ENCODE measurements at regions not wholly inside any gene's neighbourhood (a gene's known extent, or its start where the extent isn't known, plus 50 kb on each side); places are given as distances from the start of the nearest gene placed in this dataset.

GRCh38 chr15:70575231-70576226 is 187.8 kb downstream of the UACA start:
- Histone ChIP-seq H2BK5ac (ENCODE audit: low read depth, low read length) (no peak overlapping the region), H3K27ac (ENCODE audit: low read depth, low read length) (no peak overlapping the region), H2BK15ac (ENCODE audit: low read length) (no peak overlapping the region), H3K18ac (ENCODE audit: extremely low read depth, low read length) (no peak overlapping the region), H3K23ac (ENCODE audit: insufficient read length) (no peak overlapping the region), H3K14ac (ENCODE audit: insufficient read length) (no peak overlapping the region), H3K9ac (replicated peaks in 1 of 4; ENCODE audit: extremely low read depth in 1 of 4, low read depth in 3 of 4, low read length in 3 of 4) (no peak overlapping the region), H4K20me1 (replicated peaks in 1 of 2; ENCODE audit: control insufficient read depth in 1 of 2, insufficient read depth in 2 of 2, low read length in 2 of 2) (no peaks in the 10 kb centered on the region), H3K79me1 (ENCODE audit: low read depth, low read length) (no peaks in the 10 kb centered on the region), H3K56ac (replicated peaks; ENCODE audit: insufficient read length, low read depth, low read length) (no peak overlapping the region), H3K36me3 (ENCODE audit: control insufficient read depth in 2 of 4, insufficient read depth in 4 of 4, low read length in 3 of 4) (no peaks in the 10 kb centered on the region), H3K9me3 (ENCODE audit: insufficient read depth in 2 of 2, low read depth in 1 of 2, low read length in 1 of 2) (peaks cover 0 to 5% of the 10 kb centered on the region in 2 experiments; a peak in 1 of 4 replicates), H2BK120ac (replicated peaks; ENCODE audit: low read depth, low read length) (no peak overlapping the region), H2AFZ (ENCODE audit: low read length) (no peak overlapping the region), H3K4ac (replicated peaks; ENCODE audit: insufficient read length, low read depth, low read length) (no peak overlapping the region), H4K8ac (ENCODE audit: extremely low read depth, insufficient read depth, low read length) (no peak overlapping the region), H4K5ac (ENCODE audit: insufficient read length, low read depth, low read length) (no peak overlapping the region), H3K27me3 (replicated peaks in 1 of 4; ENCODE audit: control insufficient read depth in 3 of 4, extremely low read depth in 1 of 4, insufficient read depth in 3 of 4, low read length in 3 of 4) (0 out of 7 replicates have a peak, but pooled peaks cover 0 to 2% (median 0%) of the 10 kb centered on the region in 4 experiments), H2AK5ac (ENCODE audit: low read depth, low read length) (no peak overlapping the region), H2BK12ac (ENCODE audit: low read depth, low read length) (no peak overlapping the region), H3K4me3 (ENCODE audit: extremely low read depth in 1 of 4, insufficient read depth in 2 of 4, low read depth in 3 of 4, low read length in 4 of 4) (no peak overlapping the region), H4K91ac (replicated peaks; ENCODE audit: insufficient read length, low read length) (no peak overlapping the region), H3K23me2 (ENCODE audit: low read depth, low read length) (no peaks in the 10 kb centered on the region), H2BK20ac (ENCODE audit: low read length) (no peak overlapping the region), H3K4me1 (replicated peaks in 1 of 4; ENCODE audit: control insufficient read depth in 3 of 4, insufficient read depth in 4 of 4, low read length in 3 of 4) (peaks cover 0 to 3% (median 0%) of the 10 kb centered on the region in 4 experiments; a peak in 1 of 7 replicates), H3K79me2 (ENCODE audit: control insufficient read depth in 1 of 2, insufficient read depth in 2 of 2, low read length in 2 of 2) (no peaks in the 10 kb centered on the region), H3K4me2 (ENCODE audit: insufficient read depth in 1 of 2, low read depth in 2 of 2, low read length in 2 of 2) (no peak overlapping the region)
- FAIRE-seq (no peak), DNase-seq (ENCODE audit: low read depth in 1 of 2, low spot score in 2 of 2) (no peak)
- 89% methylated on average over 16 of the region's 16 CpGs; no CpG with 5 or more reads in 1 of the 2 experiments for WGBS, 2 experiments (ENCODE audit: extremely low coverage in 1 of 2, insufficient coverage in 1 of 2, insufficient read length in 1 of 2, insufficient replicate concordance in 2 of 2, low coverage in 1 of 2, low lambda C conversion rate in 2 of 2, missing lambda C conversion rate in 1 of 2)
- CTCF ChIA-PET (ENCODE audit: partially characterized antibody) = interaction anchor here (0.6 to 4.9 kb wide), 3 partner anchors 11 to 311 kb away, joined by 3 to 21 read pairs (median 3); no protein-coding TSS in a partner anchor
- POLR2A ChIA-PET (ENCODE audit: partially characterized antibody) = interaction anchor here (0.9 to 1.3 kb wide), 2 partner anchors 9 to 53 kb away, joined by 3 to 6 read pairs; no protein-coding TSS in a partner anchor
- TF ChIP-seq CREB1 (IDR thresholded peaks at IDR 0.05) (no peak), SP2 (IDR thresholded peaks at IDR 0.05; ENCODE audit: low read length) (no peak), POLR2AphosphoS5 (IDR thresholded peaks at IDR 0.05; ENCODE audit: low read depth, low read length) (no peak), NRF1 (IDR thresholded peaks at IDR 0.05; ENCODE audit: low read depth, low read length) (no peak), E2F6 (IDR thresholded peaks at IDR 0.05) (no peak), TBP (IDR thresholded peaks at IDR 0.05; ENCODE audit: low read depth, low read length) (no peak), TAF7 (optimal IDR thresholded peaks at IDR 0.05; ENCODE audit: borderline replicate concordance, low read depth, low read length) (no peak), SIN3A (conservative IDR thresholded peaks at IDR 0.05 in 1 of 2, IDR thresholded peaks at IDR 0.05 in 1 of 2; ENCODE audit: low read depth in 1 of 2, low read length in 2 of 2) (no peak), GTF2F1 (IDR thresholded peaks at IDR 0.05; ENCODE audit: borderline replicate concordance, low read depth, low read length) (no peak)

All from H1 (cell line).